DND-41 (cell line): ENCODE measurements at regions not wholly inside any gene's neighbourhood (a gene's known extent, or its start where the extent isn't known, plus 50 kb on each side); places are given as distances from the start of the nearest gene placed in this dataset.

Source experiments
- ATAC-seq: fragments of 200-7000 bp; cut with Tn5 transposase; 3 replicates; pipeline ENCODE4 v1.9.1; 2021; ENCODE audit warnings: low read depth; ENCODE audit not compliant: insufficient read depth
- DNase-seq: peaks from one replicate; pipeline ENCODE4 v3.0.0-alpha.2; 2020
- H2AFZ ChIP-seq: 2 replicates; pipeline ENCODE4 v1.6.0; 2012; ENCODE audit warnings: low read depth, low read length
- H3K27ac ChIP-seq: 2 replicates; pipeline ENCODE4 v1.5.1; 2012; ENCODE audit warnings: low read length, inconsistent platforms
- H3K27me3 ChIP-seq: fragments of 200-600 bp; sonication (generic); 2 replicates; pipeline ENCODE4 v1.6.0; 2012; ENCODE audit warnings: low read length, mild to moderate bottlenecking, inconsistent platforms; ENCODE audit not compliant: insufficient read depth, poor library complexity
- H3K36me3 ChIP-seq: 2 replicates; pipeline ENCODE4 v1.5.1; 2012; ENCODE audit warnings: low read length, inconsistent platforms; ENCODE audit not compliant: insufficient read depth
- H3K4me1 ChIP-seq: 2 replicates; pipeline ENCODE4 v1.5.1; 2012; ENCODE audit warnings: mild to moderate bottlenecking, low read length; ENCODE audit not compliant: insufficient read depth
- H3K4me2 ChIP-seq: 2 replicates; pipeline ENCODE4 v1.6.0; 2012; ENCODE audit warnings: mild to moderate bottlenecking, moderate library complexity, low read length, inconsistent platforms; ENCODE audit not compliant: insufficient read depth
- H3K4me3 ChIP-seq, 2 experiments: fragments of 200-600 bp in 1 of 2; shearing (Covaris generic) in 1 of 2; 2 replicates each; pipeline ENCODE4 v1.5.1; 2012 to 2016; ENCODE audit warnings: inconsistent platforms in 2 of 2, low read length in 2 of 2, mild to moderate bottlenecking in 2 of 2, low read depth in 1 of 2, moderate library complexity in 1 of 2
- H3K79me2 ChIP-seq: 2 replicates; pipeline ENCODE4 v1.6.0; 2012; ENCODE audit warnings: low read length, inconsistent platforms; ENCODE audit not compliant: insufficient read depth
- H3K9ac ChIP-seq: 2 replicates; pipeline ENCODE4 v1.6.0; 2012; ENCODE audit warnings: low read depth, mild to moderate bottlenecking, inconsistent platforms, low read length, moderate library complexity
- H3K9me3 ChIP-seq: 2 replicates; pipeline ENCODE4 v1.5.1; 2012; ENCODE audit warnings: low read length, moderate library complexity, mild to moderate bottlenecking, inconsistent platforms; ENCODE audit not compliant: insufficient read depth, severe bottlenecking
- H4K20me1 ChIP-seq: 2 replicates; pipeline ENCODE4 v1.6.0; 2012; ENCODE audit warnings: low read length; ENCODE audit not compliant: insufficient read depth
- EZH2 ChIP-seq: IDR thresholded peaks from 3 replicates; pipeline ENCODE4 v1.6.1; 2012; ENCODE audit warnings: borderline replicate concordance, low read depth, mild to moderate bottlenecking, moderate library complexity, low read length, inconsistent platforms; ENCODE audit not compliant: severe bottlenecking
- TF ChIP-seq, protein P1 (sequence below): IDR thresholded peaks from 2 replicates; pipeline ENCODE4 v1.5.1; 2012; ENCODE audit warnings: borderline replicate concordance, low read length, moderate library complexity, mild to moderate bottlenecking; ENCODE audit not compliant: poor library complexity, severe bottlenecking; ENCODE audit errors: extremely low read depth

DNA sequence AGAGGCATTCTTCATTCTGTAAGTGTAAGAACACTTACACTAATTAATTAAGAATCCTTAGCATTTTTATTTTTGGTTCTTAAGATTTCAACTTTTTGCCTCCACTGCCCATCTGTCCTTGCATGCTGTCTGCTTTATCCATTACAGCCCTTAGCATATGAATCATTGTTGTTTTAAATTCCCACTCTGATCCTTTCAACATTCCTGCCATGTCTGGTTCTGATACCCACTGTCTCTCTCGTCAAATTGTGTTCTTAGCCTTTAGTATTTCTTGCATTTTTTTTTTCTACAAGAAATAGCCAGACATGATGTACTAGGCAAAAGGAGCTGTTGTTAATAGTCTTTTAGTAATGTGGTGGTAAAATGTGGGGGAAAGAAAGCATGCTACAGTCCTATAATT, 1360.0 kb downstream of the TECRL start:
- Histone ChIP-seq H3K27ac (no peak overlapping the region), H3K79me2 (no peaks in the 10 kb centered on the region), H3K4me2 (no peak overlapping the region), H3K9ac (no peak overlapping the region), H3K4me3 (no peak overlapping the region), H3K36me3 (no peaks in the 10 kb centered on the region), H4K20me1 (no peaks in the 10 kb centered on the region), H3K27me3 (no peaks in the 10 kb centered on the region), H3K9me3 (no peaks in the 10 kb centered on the region), H3K4me1 (no peaks in the 10 kb centered on the region), H2AFZ (no peak overlapping the region)
- ATAC-seq, result no peak
- no peak for TF ChIP-seq EZH2
- TF ChIP-seq, protein P1, sequence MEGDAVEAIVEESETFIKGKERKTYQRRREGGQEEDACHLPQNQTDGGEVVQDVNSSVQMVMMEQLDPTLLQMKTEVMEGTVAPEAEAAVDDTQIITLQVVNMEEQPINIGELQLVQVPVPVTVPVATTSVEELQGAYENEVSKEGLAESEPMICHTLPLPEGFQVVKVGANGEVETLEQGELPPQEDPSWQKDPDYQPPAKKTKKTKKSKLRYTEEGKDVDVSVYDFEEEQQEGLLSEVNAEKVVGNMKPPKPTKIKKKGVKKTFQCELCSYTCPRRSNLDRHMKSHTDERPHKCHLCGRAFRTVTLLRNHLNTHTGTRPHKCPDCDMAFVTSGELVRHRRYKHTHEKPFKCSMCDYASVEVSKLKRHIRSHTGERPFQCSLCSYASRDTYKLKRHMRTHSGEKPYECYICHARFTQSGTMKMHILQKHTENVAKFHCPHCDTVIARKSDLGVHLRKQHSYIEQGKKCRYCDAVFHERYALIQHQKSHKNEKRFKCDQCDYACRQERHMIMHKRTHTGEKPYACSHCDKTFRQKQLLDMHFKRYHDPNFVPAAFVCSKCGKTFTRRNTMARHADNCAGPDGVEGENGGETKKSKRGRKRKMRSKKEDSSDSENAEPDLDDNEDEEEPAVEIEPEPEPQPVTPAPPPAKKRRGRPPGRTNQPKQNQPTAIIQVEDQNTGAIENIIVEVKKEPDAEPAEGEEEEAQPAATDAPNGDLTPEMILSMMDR, result no peak
- no peak for DNase-seq

DNA sequence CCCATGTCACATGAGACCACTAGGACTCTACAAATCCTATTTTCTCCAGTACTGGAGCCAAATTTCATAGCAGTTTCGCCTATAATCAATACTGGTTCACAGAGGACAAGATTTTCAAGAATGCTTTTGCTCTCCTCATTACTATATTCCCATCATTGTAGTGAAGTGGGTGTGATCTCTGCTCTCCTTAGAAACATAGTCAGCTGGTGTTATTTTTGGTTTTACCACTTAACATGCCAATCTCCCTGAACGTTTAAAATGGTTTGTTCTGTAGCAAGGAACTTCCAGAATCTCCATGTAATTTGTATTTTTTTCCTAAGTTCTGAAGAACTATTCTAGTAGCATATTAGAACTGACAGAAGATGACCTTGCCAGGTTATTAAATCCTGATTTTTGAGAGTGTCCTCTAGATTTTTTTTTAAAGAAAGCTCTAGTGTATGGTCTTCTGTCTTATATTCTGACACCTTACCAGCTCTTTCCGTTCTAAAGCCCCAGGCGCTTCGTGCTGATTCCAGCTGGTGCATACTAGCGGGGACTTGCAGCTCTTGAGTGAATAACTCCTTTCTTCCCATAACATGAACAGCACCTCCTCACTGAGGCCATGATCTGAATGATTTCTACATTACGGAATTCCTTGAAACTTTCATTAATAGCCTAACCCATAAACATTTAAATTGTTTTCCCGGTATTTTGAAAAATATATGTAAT, 1372.9 kb downstream of the TECRL start:
- Histone ChIP-seq H3K79me2 (no peaks in the 10 kb centered on the region), H3K9me3 (no peaks in the 10 kb centered on the region), H3K4me1 (no peaks in the 10 kb centered on the region), H3K27ac (no peak overlapping the region), H4K20me1 (no peaks in the 10 kb centered on the region), H3K9ac (no peak overlapping the region), H3K4me3 (no peak overlapping the region), H3K4me2 (no peak overlapping the region), H3K27me3 (no peaks in the 10 kb centered on the region), H3K36me3 (no peaks in the 10 kb centered on the region), H2AFZ (no peak overlapping the region)
- no peak for ATAC-seq
- no peak for DNase-seq
- no peak for TF ChIP-seq EZH2
- TF ChIP-seq, protein P1, result no peak

DNA sequence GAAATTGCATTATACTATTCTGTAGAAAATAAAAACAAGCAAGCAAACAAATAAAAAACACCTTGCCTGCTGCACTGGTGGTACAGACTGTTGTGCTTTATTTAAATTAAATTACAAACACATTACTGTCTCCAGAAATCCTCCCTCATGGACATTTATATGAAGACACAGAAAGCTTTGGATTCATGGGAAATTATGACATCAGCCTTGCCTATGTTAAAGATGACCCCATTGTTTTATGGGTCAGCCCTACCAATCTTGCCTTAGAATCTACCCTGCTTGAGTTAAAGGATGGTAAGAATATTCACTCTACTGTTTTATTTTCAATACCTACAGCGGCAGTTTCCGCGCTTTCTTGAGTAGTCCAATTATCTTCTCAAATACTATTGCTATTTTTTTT, 1379.9 kb downstream of the TECRL start:
- TF ChIP-seq, protein P1, result no peak
- no peak for TF ChIP-seq EZH2
- ATAC-seq, result no peak
- no peak for DNase-seq
- Histone ChIP-seq H3K36me3 (no peaks in the 10 kb centered on the region), H3K4me3 (no peak overlapping the region), H3K9ac (no peak overlapping the region), H3K27ac (no peak overlapping the region), H3K4me2 (no peak overlapping the region), H4K20me1 (no peaks in the 10 kb centered on the region), H3K4me1 (no peaks in the 10 kb centered on the region), H3K79me2 (no peaks in the 10 kb centered on the region), H2AFZ (no peak overlapping the region), H3K9me3 (no peaks in the 10 kb centered on the region), H3K27me3 (no peaks in the 10 kb centered on the region)

DNA sequence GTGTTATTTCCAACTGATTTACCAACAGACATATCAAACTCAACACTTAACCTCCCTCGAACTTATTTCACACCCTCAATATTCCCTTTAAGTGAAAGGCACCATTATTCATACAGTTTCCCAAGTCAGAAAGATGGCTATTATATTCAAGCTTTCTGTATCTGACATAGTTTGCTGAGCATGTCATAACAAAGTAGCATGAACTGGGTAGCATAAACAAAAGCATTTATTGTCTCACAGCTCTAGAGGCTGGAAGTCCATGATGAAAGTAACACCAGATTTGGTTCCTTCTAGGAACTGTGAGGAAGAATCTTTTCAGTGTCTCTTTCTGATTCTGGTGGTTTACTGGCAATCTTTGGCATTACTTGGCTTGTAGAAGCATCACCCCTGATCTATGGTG, 1388.6 kb downstream of the TECRL start:
- H3K4me1 ChIP-seq, result no peaks in the 10 kb centered on the region
- no peak overlapping the region for H2AFZ ChIP-seq
- H3K27me3 ChIP-seq, result no peaks in the 10 kb centered on the region
- ATAC-seq, result no peak
- no peak overlapping the region for H3K4me3 ChIP-seq
- H3K27ac ChIP-seq, result no peak overlapping the region
- no peak overlapping the region for H3K4me2 ChIP-seq
- peaks cover 2% of the 10 kb centered on the region for H3K9me3 ChIP-seq
- no peak for DNase-seq
- no peaks in the 10 kb centered on the region for H3K36me3 ChIP-seq
- H3K9ac ChIP-seq, result no peak overlapping the region
- H4K20me1 ChIP-seq, result no peaks in the 10 kb centered on the region
- TF ChIP-seq, protein P1, result no peak
- no peak for TF ChIP-seq EZH2
- no peaks in the 10 kb centered on the region for H3K79me2 ChIP-seq
